Prostate gland (tissue), 2 donors: ENCODE measurements at regions not wholly inside any gene's neighbourhood (a gene's known extent, or its start where the extent isn't known, plus 50 kb on each side); places are given as distances from the start of the nearest gene placed in this dataset.

Source experiments
- POLR2A ChIP-seq: fragments of 450-650 bp; IDR thresholded peaks from one replicate; pipeline ENCODE4 v1.6.1; 2016; ENCODE audit warnings: antibody characterized with exemption, mild to moderate bottlenecking
- POLR2AphosphoS5 ChIP-seq: sonication (generic); formaldehyde crosslinking; IDR thresholded peaks from one replicate; pipeline ENCODE4 v1.6.1; 2017; ENCODE audit warnings: antibody characterized with exemption
- TF ChIP-seq, protein P1 (sequence below), 4 experiments: fragments of 200-600 bp in 2 of 4; fragments of 450-650 bp in 2 of 4; sonication (generic) in 2 of 4; IDR thresholded peaks; 1 replicate in 3 of 4; 2 replicates in 1 of 4; pipeline ENCODE4 v1.5.1; 2016 to 2019; ENCODE audit warnings: antibody characterized with exemption in 4 of 4, mild to moderate bottlenecking in 2 of 4, moderate library complexity in 2 of 4

DNA sequence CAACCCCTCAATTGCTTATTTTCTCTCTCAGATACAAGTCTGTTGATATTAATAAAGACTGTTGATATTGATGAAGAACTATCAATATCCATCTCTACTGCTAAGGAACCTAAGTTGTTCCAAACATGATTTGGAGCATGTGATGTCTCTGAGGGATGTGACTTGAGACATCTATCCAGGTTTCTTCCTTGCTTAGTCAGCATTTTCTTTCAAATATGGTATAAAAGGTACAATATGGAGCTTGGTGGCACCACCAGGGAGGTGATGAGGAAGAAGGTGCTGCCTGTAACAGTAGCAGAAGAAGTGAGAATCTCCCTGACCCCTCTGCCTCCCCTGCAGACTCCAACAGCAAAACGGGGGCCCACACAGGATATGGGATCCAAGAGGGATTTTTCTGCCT lies 329.0 kb downstream of the MAF start:
- TF ChIP-seq, protein P1, sequence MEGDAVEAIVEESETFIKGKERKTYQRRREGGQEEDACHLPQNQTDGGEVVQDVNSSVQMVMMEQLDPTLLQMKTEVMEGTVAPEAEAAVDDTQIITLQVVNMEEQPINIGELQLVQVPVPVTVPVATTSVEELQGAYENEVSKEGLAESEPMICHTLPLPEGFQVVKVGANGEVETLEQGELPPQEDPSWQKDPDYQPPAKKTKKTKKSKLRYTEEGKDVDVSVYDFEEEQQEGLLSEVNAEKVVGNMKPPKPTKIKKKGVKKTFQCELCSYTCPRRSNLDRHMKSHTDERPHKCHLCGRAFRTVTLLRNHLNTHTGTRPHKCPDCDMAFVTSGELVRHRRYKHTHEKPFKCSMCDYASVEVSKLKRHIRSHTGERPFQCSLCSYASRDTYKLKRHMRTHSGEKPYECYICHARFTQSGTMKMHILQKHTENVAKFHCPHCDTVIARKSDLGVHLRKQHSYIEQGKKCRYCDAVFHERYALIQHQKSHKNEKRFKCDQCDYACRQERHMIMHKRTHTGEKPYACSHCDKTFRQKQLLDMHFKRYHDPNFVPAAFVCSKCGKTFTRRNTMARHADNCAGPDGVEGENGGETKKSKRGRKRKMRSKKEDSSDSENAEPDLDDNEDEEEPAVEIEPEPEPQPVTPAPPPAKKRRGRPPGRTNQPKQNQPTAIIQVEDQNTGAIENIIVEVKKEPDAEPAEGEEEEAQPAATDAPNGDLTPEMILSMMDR (IDR thresholded peaks at IDR 0.05), result no peak
- TF ChIP-seq POLR2AphosphoS5 (no peak), POLR2A (no peak)
